RPMI7951 (cell line): ENCODE measurements at regions not wholly inside any gene's neighbourhood (a gene's known extent, or its start where the extent isn't known, plus 50 kb on each side); places are given as distances from the start of the nearest gene placed in this dataset.
A peak's percentile ranks its signal among the peaks of the same experiment; 100 is the strongest.

Experiments used
- DNase-seq: peaks from one replicate; pipeline ENCODE4 v3.0.0-alpha.2; 2012; ENCODE audit warnings: low read depth

GRCh38 chr16:85375282-85375681 is 237.8 kb upstream of the GSE1 start:
- DNase-seq, result no peak

GRCh38 chr16:85376292-85377095 is 236.6 kb upstream of the GSE1 start:
- no peak for DNase-seq

- no peak for DNase-seq
Observed at GRCh38 chr16:85377388-85378144, 235.6 kb upstream of the GSE1 start.

GRCh38 chr16:85378145-85379040 is 234.7 kb upstream of the GSE1 start:
- DNase-seq, result no peak

- no peak for DNase-seq
Observed at GRCh38 chr16:85379041-85380001, 233.8 kb upstream of the GSE1 start.

DNA sequence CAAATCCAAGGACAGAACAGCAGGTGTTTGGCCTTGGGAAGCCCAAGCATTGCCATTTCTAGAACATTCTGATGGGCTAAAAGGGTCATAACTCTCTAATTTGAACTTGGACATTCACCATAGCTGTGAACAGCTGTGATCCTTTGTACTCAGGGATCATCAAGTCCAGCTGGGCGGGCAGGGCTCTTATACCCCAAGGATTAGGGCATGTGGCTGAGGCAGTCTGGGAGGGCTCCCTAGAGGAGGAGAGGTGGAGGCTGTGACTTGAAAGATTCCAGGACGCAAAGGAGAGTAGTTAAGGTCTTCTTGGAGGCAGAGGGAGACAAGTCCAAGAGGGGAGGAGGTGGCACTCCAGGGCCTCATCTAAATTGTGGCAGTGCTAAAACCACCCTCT is 233.1 kb upstream of the GSE1 start:
- no peak for DNase-seq

DNA sequence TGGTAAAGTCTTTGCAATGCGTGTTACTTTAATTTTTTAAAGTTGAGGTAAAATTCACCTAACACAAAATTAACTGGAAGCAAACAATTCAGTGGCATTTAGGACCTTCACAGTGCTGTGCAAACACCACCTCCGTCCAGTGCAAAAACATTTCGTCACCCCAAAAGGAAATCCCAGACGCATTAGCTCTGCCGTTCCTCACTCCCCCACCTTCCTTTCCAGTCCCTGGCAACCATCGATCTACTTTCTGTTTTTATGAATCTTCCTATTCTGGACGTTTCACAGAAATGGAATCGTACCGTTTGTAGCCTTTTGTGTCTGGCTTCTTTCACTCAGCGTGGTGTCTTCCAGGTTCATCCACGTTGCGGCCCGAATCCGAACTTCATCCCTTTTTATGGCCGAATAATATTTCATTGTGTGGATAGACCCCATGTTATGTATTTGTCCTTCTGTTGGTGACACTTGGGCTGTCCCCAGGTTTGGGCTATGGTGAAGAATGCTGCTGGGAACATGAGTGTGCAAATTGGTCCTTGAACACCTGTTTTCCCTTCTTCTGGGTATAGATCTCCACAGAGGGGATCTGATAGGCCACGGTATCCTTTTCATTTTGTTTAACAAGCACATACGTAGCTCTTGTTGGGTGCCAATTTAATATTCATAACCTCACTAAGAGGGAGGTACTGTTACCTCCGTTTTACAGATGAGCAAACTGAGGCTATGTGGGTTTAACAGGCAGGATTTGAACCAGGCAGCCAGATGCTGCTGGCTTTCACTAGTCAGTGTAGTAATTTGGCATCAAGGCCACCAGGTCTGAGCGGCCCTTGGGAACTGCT is 232.0 kb upstream of the GSE1 start:
- DNase-seq, result no peak

GRCh38 chr16:85381738-85382592 is 231.2 kb upstream of the GSE1 start:
- peak; percentile 19 for DNase-seq

GRCh38 chr16:85382717-85383118 is 230.4 kb upstream of the GSE1 start:
- DNase-seq, result no peak

GRCh38 chr16:85383836-85384832 is 229.0 kb upstream of the GSE1 start:
- no peak for DNase-seq

DNA sequence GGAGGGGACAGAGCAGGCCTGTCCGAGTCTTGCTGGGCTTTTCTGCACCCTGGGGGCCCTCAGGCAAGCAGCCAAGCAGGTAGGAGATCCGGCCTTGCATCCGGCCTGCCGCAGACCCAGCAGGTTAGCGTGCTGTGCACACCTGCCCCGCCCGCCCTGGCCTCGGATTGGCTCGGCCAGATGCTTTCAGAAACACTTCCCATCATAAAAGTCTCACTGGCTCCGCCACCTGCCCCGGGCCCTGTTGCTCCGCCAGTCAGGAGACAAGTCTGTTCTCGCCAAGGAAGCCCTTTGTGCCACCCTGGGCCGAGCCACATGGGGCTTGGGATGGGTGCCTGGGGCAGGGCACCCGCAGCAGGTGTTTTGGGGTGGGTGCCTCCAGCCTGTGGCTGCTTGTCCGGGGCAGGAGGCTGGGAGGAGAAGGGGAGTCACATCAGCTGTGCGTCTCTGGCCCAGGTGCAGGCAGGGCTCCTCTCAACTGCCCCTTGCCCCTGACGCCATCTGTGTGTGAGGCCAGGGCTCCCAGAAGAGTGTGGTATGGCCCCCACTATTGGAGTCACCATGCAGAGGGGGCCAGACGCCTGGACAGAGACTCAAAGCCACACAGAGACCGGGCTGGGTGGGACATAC is 228.2 kb upstream of the GSE1 start:
- DNase-seq, result no peak

DNA sequence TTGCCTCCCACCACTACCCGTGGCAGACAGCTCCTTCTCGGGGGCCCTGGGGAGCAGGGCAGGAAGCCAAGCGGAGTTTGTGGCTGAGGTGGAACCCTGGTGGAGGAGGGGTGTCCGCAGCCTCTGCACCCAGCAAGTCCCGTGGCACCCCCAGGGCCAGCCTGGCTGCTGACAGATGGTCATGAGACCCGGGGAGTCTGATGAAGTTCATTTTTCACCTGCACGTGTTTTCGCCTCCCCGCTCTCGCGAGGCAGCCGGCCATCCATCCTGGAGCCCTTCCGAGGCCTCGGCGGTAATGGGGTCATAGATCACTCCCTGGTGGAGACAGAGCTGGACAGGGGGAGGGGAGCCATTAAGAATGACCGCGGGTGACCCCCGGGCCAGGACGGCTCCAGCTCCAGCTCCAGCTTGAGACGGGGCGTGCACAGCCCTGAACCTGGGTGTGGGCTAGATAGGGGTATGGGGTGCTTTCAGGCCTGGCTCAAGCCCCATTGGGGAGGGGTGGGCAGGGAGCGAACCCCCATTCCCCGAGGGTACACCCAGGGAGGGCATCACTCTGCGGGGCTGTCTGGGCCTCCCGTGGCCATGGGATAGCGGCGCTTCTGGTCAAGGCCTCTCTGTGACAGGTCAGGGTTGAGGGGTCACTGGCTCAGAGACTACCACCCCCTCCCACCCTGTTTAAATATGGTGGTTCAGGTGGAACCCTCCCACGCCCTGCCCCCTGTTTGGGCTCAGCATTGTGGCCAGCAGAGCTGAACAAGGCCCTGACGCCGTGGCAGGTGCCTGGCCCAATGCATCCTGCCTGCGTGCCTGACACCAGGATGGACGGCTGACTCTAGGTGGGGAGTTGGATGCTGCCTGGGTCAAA is 227.4 kb upstream of the GSE1 start:
- DNase-seq, result no peak

DNA sequence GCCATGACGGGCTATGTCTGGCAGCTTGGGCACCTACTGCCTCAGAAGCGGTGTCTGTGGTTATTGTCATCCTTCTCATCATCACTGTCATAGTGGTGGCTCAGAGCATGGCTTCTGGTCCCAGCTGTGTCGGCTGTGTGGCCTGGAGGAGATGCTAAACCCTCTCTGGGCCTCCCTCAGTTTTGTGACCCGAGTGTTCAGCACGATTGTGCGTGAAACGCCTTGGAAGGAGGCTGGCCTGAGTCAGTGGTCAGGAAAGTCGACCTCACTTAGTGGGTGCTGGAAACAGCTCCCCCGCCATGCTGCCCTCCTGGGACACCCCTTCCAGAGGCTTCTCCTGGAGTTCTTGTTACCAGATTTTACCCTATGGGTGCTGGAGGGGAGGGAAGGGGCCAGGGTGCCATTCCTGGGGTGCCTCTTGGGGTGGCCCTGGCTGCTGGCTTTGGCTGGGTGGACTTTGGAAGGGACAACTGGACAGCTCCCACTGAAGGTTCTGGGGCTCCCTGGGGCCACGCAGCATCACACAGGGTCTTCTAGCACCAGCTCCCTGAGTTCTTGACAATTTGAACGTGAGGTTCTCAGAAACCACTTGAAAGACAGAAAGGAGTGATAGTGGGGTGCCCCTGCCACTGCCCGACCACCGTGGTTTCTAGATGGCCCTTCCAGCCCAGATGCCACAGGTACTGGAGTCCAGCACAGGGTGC is 226.5 kb upstream of the GSE1 start:
- no peak for DNase-seq

- DNase-seq, result no peak
Observed at GRCh38 chr16:85387171-85387507, 226.0 kb upstream of the GSE1 start.

DNA sequence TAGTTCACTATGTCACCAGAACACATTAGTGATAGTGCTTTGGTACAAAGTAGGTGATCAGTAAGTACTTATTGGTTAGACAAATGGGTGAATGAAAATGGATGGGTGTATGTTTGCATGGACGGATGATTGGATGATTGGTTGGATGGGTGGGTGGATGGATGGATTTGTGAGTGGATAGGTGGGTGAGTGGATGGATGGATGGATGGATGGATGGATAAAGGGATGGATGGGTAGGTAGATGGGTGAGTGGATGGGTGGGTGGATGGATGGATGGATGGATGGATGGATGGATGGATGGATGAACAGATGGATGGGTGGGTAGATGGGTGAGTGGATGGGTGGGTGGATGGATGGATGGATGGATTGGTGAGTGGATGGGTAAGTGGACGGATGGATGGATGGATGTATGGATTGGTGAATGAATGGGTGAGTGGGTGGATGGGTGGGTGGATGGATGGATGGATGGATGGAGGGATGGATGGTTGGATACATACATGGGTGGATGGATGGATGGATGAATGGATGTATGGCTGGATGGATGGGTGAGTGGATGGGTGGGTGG is 225.3 kb upstream of the GSE1 start:
- no peak for DNase-seq
